GM18907 (cell line): ENCODE measurements at regions not wholly inside any gene's neighbourhood (a gene's known extent, or its start where the extent isn't known, plus 50 kb on each side); places are given as distances from the start of the nearest gene placed in this dataset.

Source experiments
- ATAC-seq: cut with Tn5 transposase; IDR thresholded peaks from one replicate; pipeline ENCODE4 v1.9.1; 2021; ENCODE audit warnings: mild to moderate bottlenecking, moderate library complexity; ENCODE audit not compliant: unreplicated experiment

DNA sequence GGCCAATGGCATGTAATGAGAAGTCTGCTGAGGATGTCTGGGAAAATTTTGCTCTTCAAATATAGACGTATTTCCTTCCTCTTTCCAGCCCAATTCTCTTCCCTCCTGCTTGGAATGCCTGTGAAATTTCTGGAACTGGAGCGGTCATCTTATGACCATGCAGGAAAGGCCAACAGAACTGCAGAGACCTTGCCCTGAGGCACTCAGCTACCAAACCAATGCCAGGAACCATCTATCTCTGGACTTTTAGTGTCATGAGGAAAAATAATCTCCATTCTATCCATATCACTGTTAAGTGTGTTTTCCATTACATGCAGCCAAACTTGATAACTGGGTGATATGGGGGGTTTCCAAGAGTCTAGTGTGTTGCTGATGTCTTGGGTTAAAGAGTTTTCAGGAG lies 363.7 kb downstream of the SLC4A3 start:
- ATAC-seq = no peak

- ATAC-seq = no peak
Measured at GRCh38 chr2:219995399-219995798, 368.0 kb downstream of the SLC4A3 start.

DNA sequence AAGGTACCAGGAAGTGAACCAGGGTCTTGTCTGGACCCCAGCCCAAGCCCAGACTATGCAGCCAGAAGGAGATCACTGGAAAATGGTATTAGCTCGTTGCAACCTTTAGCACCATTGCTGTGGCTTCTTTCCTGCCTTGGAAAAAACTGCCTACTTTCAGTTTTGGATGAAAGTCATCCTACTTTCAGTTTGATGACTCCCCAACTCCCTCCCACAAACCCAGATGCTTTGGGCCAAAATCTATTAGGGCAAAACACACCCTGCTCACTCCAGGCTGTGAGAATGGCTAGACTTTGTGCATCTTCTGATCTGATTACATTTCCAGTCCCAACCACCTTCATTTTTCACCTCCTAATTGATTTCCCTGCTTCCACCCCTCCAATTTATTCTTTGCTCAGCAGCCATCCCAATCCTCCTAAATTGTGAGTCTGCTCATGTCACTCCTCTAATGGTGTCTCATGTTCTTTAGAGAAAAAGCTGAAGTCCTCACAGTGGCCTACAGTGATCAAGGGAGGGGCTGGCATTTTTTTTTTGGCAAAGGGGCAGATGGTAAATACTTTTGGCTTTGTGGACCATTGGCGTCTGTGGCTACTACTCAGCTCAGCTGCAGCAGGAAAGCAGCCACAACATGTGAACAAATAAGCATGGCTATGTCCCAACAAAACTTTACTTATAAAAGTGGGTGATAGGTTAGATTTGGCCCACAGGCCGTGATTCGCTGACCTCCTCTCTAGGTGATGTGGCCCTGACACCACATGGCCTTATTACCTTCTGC lies 368.7 kb downstream of the SLC4A3 start:
- no peak for ATAC-seq

DNA sequence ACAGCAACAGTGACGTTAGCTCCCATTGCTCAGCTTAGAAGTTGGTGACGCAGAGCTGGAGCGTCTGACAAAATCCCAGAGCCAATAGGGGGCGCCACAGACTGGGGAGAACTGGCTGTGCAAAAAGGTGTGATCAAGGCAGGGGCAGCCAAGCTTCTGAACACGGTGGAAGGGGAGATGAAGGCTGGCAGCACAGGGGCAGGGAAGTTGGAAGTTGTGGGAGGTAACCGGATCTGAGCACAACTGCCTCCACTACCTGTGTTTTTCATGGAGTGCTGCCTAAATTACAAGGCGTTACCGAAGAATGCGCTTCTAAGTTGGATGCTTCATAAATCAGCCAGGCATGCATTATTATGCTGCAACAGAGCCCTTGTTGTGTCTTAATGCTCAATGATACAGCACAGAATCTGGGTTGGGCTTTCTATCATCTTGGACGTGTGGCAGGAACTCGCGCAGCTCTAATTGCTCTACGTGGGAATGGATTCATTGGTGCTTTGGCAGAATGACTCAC lies 370.0 kb downstream of the SLC4A3 start:
- ATAC-seq = no peak

DNA sequence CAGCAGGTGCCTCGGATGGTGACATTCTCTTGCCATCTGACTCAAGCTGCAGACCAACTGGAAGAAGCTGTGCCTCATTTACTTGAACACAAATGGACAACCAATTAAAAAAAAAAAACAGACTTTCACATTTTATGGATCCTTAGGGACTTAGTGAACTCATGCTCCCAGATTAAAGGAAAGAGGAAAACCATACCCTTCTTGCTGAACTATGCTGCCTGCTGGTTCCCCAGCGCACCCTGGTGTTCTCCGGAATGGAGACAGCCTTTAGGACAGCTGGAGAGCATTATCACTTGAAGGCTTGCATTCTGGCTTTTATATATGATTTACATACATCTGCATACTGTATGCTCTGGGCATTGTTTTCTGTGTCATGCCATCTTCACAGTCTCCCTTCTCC lies 370.7 kb downstream of the SLC4A3 start:
- no peak for ATAC-seq

- ATAC-seq = no peak
Measured at GRCh38 chr2:219998714-219999227, 371.3 kb downstream of the SLC4A3 start.

- no peak for ATAC-seq
Measured at GRCh38 chr2:220000080-220000479, 372.6 kb downstream of the SLC4A3 start.

GRCh38 chr2:220000586-220000985 lies 373.2 kb downstream of the SLC4A3 start:
- ATAC-seq = no peak

DNA sequence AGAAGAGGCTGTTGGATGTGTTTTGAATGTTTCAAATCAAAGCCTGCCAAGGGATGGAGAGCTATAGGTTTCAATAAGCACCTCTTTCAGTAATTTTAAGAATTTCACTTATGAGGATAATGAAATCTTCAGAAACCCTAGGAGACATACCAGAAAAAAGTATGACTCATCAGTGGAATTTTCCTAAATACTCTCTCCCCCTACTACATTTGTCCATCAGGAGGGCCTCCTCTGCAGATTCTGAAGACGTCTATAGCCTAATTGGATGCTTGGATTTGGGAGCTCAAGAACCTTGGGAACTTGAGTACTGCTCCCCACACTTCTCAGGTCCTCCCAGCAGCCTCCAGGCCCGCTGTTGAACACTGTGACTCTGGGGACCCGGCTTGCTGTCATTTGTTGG lies 374.3 kb downstream of the SLC4A3 start:
- no peak for ATAC-seq

DNA sequence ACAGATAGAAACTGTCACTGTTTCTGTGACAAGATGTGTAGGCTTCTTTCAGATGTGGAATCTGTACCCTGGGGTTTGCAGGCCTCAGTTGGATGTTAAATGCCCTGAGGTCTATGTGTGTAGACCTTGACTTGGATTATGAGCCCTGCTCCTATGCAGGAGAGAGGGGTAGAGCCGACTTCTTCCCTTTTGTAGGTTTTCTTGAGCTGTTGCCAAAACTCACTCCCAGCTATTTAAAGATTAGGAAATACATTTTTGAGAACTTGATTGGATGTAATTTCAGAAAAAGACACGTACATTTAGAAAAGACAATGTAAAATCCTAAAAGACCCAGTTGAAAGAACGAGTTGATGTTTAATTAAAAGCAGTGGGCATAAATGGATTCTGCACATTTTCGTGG lies 374.8 kb downstream of the SLC4A3 start:
- no peak for ATAC-seq

DNA sequence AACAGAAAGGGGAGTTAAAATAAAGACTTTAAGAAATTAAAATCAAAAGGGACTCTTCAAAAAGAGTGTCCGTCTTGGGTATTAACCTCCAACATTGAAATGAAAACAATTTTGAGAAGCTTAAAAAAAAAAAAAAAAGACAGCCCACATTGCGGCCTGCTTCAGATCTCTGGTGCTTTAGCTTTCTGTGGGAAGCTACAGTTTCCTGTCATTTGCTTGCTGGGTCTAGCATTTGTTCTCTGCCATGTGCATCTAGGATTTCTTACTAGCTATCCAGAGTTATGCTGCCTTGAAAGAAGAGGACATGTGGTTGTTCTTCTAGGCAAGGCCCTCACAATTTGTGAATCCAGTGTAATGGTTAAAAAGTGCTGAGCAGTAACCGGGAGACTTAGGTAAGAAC lies 375.3 kb downstream of the SLC4A3 start:
- ATAC-seq = no peak

- ATAC-seq = no peak
Measured at GRCh38 chr2:220005362-220005761, 377.9 kb downstream of the SLC4A3 start.

DNA sequence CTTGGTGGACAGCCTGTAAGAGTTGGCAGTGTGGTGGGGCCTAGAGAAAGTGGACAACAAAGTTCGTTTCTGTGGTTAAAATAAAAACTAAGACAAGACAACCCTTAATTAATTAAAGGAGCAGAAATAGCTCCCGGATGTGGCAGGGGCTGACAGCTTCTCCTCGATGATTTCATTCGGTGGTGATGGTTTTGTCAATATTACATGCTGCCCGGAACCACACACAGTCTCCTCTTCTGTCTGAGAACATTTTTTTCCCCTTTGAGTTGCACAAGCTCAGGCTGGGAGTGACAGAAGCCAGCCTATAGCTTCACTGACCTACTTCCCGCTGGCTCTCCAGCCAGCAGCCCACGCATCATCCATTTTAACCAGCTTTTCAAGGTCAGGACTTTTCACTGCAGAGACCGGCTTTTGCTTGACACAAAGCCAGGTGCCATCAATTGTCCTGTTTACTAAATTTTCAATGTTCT lies 378.8 kb downstream of the SLC4A3 start:
- no peak for ATAC-seq

DNA sequence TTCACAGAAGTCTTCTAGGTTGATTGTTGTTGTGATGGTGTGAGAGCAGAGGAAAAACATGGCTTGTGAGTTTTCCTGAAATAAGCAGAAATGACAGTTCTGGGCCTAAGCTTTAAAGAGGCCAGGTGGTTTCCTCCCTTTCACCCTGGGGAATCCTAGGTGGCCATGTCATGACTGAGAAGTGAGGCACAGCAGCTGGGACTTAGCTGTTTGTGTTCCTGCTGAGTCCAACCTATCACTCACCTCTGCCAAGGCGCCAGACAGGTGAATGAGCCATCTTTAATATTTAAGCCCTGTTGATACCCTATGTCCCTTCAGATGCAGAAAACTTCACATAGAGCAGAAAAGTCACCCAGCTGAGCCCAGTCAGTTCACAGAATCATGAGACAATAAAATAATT lies 384.4 kb downstream of the SLC4A3 start:
- no peak for ATAC-seq

GRCh38 chr2:220014961-220015360 lies 387.5 kb downstream of the SLC4A3 start:
- ATAC-seq = no peak

- no peak for ATAC-seq
Measured at GRCh38 chr2:220015576-220015975, 388.1 kb downstream of the SLC4A3 start.

DNA sequence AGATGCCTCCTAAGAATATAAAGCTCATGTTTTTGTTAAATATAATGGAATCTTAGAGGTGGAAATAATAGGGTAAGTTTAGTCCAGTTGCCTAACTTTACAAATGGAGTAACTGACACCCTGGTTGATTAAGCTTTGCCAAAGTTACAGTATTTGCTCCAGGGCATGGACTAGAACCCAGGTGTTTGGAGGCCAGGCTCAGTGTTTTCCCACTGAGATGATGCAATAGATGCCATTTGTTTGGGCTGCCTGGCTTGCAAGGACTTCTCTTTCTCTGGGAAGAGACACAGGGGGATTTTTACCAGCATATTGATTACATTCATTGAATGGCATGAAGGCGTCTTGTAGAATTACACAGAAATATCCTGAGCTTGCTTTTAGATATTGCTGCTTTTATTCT lies 397.8 kb downstream of the SLC4A3 start:
- no peak for ATAC-seq

GRCh38 chr2:220029013-220029412 lies 401.6 kb downstream of the SLC4A3 start:
- ATAC-seq = no peak

- no peak for ATAC-seq
Measured at GRCh38 chr2:220033546-220033945, 406.1 kb downstream of the SLC4A3 start.

DNA sequence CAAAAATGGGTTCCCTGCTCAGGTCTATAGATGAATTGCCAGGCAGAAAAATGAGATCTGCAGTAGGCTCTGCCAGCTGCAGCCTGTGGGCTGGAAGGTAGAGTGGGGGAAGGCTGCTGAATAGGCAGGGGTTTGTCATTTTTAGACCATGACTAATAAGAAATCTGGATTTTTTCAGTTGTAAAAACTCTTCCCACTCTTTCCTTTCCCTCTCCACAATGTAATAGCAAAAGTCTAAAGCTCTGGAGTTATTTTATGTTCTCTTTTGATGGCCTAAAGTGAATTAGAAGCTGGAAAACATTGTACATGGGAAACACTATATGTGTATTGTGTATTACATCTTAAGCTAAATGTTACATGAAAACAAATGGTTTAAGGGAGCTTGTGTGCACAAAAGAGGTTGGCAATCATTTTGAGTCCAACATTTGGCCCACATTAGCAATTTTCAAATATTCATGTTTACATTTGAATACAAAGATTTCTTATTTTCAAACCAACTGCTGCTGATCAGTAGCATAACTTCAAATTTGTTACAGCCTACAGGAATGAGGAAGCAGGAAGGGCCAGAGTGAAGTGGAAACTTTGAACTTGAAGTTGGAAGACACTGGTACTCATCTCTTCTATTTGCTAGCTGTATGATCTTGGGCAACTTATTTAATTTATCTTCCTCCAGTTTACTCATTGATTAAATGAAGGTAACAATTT lies 407.1 kb downstream of the SLC4A3 start:
- no peak for ATAC-seq

DNA sequence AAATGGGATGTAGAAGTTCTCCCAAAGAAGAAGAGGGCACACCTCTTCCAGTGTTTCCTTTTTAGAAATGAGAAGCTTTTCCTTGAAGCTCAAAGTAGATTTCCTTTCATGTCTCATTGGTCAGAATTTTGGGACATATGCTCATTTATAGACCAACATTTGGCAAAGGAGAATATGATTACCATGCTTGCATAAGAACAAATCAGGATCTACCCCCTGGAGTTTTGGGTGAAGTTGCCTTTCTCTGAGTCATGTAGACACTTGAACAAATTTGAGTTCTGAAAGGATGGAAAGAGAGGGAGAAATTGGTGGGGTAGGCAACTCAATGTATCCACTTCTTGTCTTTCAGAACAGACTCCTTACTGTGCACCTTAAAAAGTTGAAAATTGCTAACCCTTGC lies 409.0 kb downstream of the SLC4A3 start:
- no peak for ATAC-seq

- no peak for ATAC-seq
Measured at GRCh38 chr2:220040346-220040745, 412.9 kb downstream of the SLC4A3 start.
